HG02885 (cell line): ENCODE measurements at regions not wholly inside any gene's neighbourhood (a gene's known extent, or its start where the extent isn't known, plus 50 kb on each side); places are given as distances from the start of the nearest gene placed in this dataset.

Source experiments
- ATAC-seq: cut with Tn5 transposase; IDR thresholded peaks from one replicate; pipeline ENCODE4 v1.9.1; 2021; ENCODE audit warnings: mild to moderate bottlenecking; ENCODE audit not compliant: unreplicated experiment, poor library complexity

- no peak for ATAC-seq
These were observed 543.8 kb upstream of the JAG1 start for GRCh38 chr20:11217326-11218172.

- ATAC-seq, result no peak
These were observed 544.4 kb upstream of the JAG1 start for GRCh38 chr20:11218173-11218680.

GRCh38 chr20:11219192-11219591 lies 545.4 kb upstream of the JAG1 start:
- ATAC-seq, result peak; percentile 76

- no peak for ATAC-seq
These were observed 547.2 kb upstream of the JAG1 start for GRCh38 chr20:11221046-11221445.

GRCh38 chr20:11222243-11222642 lies 548.4 kb upstream of the JAG1 start:
- ATAC-seq, result no peak

- ATAC-seq, result no peak
These were observed 553.8 kb upstream of the JAG1 start for GRCh38 chr20:11227602-11228001.

GRCh38 chr20:11229772-11230171 lies 556.0 kb upstream of the JAG1 start:
- ATAC-seq, result no peak

- no peak for ATAC-seq
These were observed 557.2 kb upstream of the JAG1 start for GRCh38 chr20:11230999-11231398.

GRCh38 chr20:11231742-11232648 lies 558.2 kb upstream of the JAG1 start:
- no peak for ATAC-seq

GRCh38 chr20:11232896-11233295 lies 559.1 kb upstream of the JAG1 start:
- ATAC-seq, result no peak

GRCh38 chr20:11234181-11234580 lies 560.4 kb upstream of the JAG1 start:
- ATAC-seq, result no peak

GRCh38 chr20:11234608-11235007 lies 560.8 kb upstream of the JAG1 start:
- ATAC-seq, result peak; percentile 47

GRCh38 chr20:11235058-11235457 lies 561.3 kb upstream of the JAG1 start:
- no peak for ATAC-seq

GRCh38 chr20:11242320-11242719 lies 568.5 kb upstream of the JAG1 start:
- no peak for ATAC-seq

- no peak for ATAC-seq
These were observed 571.6 kb upstream of the JAG1 start for GRCh38 chr20:11245431-11245830.

GRCh38 chr20:11246251-11246775 lies 572.5 kb upstream of the JAG1 start:
- no peak for ATAC-seq

- no peak for ATAC-seq
These were observed 573.5 kb upstream of the JAG1 start for GRCh38 chr20:11247046-11248010.

- no peak for ATAC-seq
These were observed 574.2 kb upstream of the JAG1 start for GRCh38 chr20:11248011-11248409.

GRCh38 chr20:11248687-11249638 lies 575.2 kb upstream of the JAG1 start:
- ATAC-seq, result no peak
